Memory B cell (primary cell): ENCODE measurements at regions not wholly inside any gene's neighbourhood (a gene's known extent, or its start where the extent isn't known, plus 50 kb on each side); places are given as distances from the start of the nearest gene placed in this dataset.
"Not testable (repeated sequence)": the region's sequence is repeated elsewhere in the genome, so short reads cannot be mapped to it uniquely, and the experiment has no call there.

ENCODE experiments used
- ATAC-seq: fragments of 150-1000 bp; cut with Tn5 transposase; 2 replicates; pipeline ENCODE4 v1.10.0; 2021; ENCODE audit warnings: low read depth, mild to moderate bottlenecking, moderate library complexity
- DNase-seq, 2 donors: peaks; one replicate each; pipeline ENCODE4 v3.0.0; 2022; ENCODE audit warnings: low spot score in 2 of 2
- H3K27ac Mint-ChIP-seq: one replicate; pipeline ENCODE4 v1.8.0; 2022; ENCODE audit warnings: mild to moderate bottlenecking, moderate library complexity, mixed read lengths
- H3K27me3 Mint-ChIP-seq: one replicate; pipeline ENCODE4 v1.8.0; 2022; ENCODE audit warnings: mixed read lengths
- H3K36me3 Mint-ChIP-seq: one replicate; pipeline ENCODE4 v1.8.0; 2022; ENCODE audit warnings: mild to moderate bottlenecking, mixed read lengths
- H3K4me1 Mint-ChIP-seq: one replicate; pipeline ENCODE4 v1.8.0; 2022; ENCODE audit warnings: mixed read lengths
- H3K4me3 Mint-ChIP-seq: one replicate; pipeline ENCODE4 v1.8.0; 2022; ENCODE audit warnings: mild to moderate bottlenecking, moderate library complexity, mixed read lengths
- H3K9me3 Mint-ChIP-seq: one replicate; pipeline ENCODE4 v1.8.0; 2022; ENCODE audit warnings: mixed read lengths

GRCh38 chr3:20999661-21000060 is 751.3 kb downstream of the ZNF385D start:
- ATAC-seq (no peak), DNase-seq (no peak)
- Mint-ChIP-seq H3K4me1 (no peaks in the 10 kb centered on the region), H3K36me3 (no peaks in the 10 kb centered on the region), H3K27me3 (no peaks in the 10 kb centered on the region), H3K27ac (no peak overlapping the region), H3K9me3 (peaks cover 1% of the 10 kb centered on the region), H3K4me3 (no peak overlapping the region)

- Mint-ChIP-seq H3K27me3 (no peaks in the 10 kb centered on the region), H3K9me3 (no peaks in the 10 kb centered on the region), H3K27ac (no peak overlapping the region), H3K4me3 (no peak overlapping the region), H3K4me1 (no peaks in the 10 kb centered on the region), H3K36me3 (no peaks in the 10 kb centered on the region)
- DNase-seq = no peak
- no peak for ATAC-seq
Measured at GRCh38 chr3:20997183-20997582, 753.8 kb downstream of the ZNF385D start.

- no peaks in the 10 kb centered on the region for H3K27me3 Mint-ChIP-seq
- ATAC-seq (no peak), DNase-seq (no peak)
- H3K27ac Mint-ChIP-seq = no peak overlapping the region
- no peaks in the 10 kb centered on the region for H3K9me3 Mint-ChIP-seq
- H3K36me3 Mint-ChIP-seq = no peaks in the 10 kb centered on the region
- H3K4me3 Mint-ChIP-seq = no peak overlapping the region
- no peaks in the 10 kb centered on the region for H3K4me1 Mint-ChIP-seq
Measured at GRCh38 chr3:20990896-20991295, 760.1 kb downstream of the ZNF385D start.

- ATAC-seq, H3K4me3 Mint-ChIP-seq, H3K27me3 Mint-ChIP-seq, H3K27ac Mint-ChIP-seq, H3K36me3 Mint-ChIP-seq, H3K4me1 Mint-ChIP-seq, H3K9me3 Mint-ChIP-seq, DNase-seq: not testable (repeated sequence)
Measured at GRCh38 chr3:20989653-20990052, 761.4 kb downstream of the ZNF385D start.

- no peaks in the 10 kb centered on the region for H3K9me3 Mint-ChIP-seq
- H3K4me3 Mint-ChIP-seq = no peak overlapping the region
- no peaks in the 10 kb centered on the region for H3K27me3 Mint-ChIP-seq
- no peaks in the 10 kb centered on the region for H3K4me1 Mint-ChIP-seq
- no peaks in the 10 kb centered on the region for H3K36me3 Mint-ChIP-seq
- H3K27ac Mint-ChIP-seq = no peak overlapping the region
- ATAC-seq (no peak), DNase-seq (no peak)
Measured at GRCh38 chr3:20984594-20985205, 766.3 kb downstream of the ZNF385D start.

GRCh38 chr3:20975188-20975651 is 775.8 kb downstream of the ZNF385D start:
- no peak overlapping the region for H3K4me3 Mint-ChIP-seq
- H3K4me1 Mint-ChIP-seq = no peaks in the 10 kb centered on the region
- no peaks in the 10 kb centered on the region for H3K36me3 Mint-ChIP-seq
- no peaks in the 10 kb centered on the region for H3K9me3 Mint-ChIP-seq
- DNase-seq (no peak), ATAC-seq (no peak)
- peaks cover 1% of the 10 kb centered on the region for H3K27me3 Mint-ChIP-seq
- H3K27ac Mint-ChIP-seq = no peak overlapping the region

GRCh38 chr3:20974396-20974795 is 776.6 kb downstream of the ZNF385D start:
- Mint-ChIP-seq H3K9me3 (no peaks in the 10 kb centered on the region), H3K4me1 (no peaks in the 10 kb centered on the region), H3K36me3 (no peaks in the 10 kb centered on the region), H3K4me3 (no peak overlapping the region), H3K27me3 (peaks cover 1% of the 10 kb centered on the region), H3K27ac (no peak overlapping the region)
- DNase-seq = no peak
- no peak for ATAC-seq

GRCh38 chr3:20970807-20971206 is 780.2 kb downstream of the ZNF385D start:
- not testable (repeated sequence) for H3K4me3 Mint-ChIP-seq, H3K36me3 Mint-ChIP-seq, H3K4me1 Mint-ChIP-seq, ATAC-seq, H3K9me3 Mint-ChIP-seq, DNase-seq, H3K27me3 Mint-ChIP-seq, H3K27ac Mint-ChIP-seq

- DNase-seq, H3K4me3 Mint-ChIP-seq, H3K9me3 Mint-ChIP-seq, H3K4me1 Mint-ChIP-seq, H3K27ac Mint-ChIP-seq, ATAC-seq, H3K27me3 Mint-ChIP-seq, H3K36me3 Mint-ChIP-seq: not testable (repeated sequence)
Measured at GRCh38 chr3:20967485-20967884, 781.5 kb upstream of the SGO1 start.

GRCh38 chr3:20958161-20958560 is 772.2 kb upstream of the SGO1 start:
- no peak overlapping the region for H3K4me3 Mint-ChIP-seq
- H3K36me3 Mint-ChIP-seq = peaks cover 2% of the 10 kb centered on the region
- peaks cover 2% of the 10 kb centered on the region for H3K9me3 Mint-ChIP-seq
- H3K27me3 Mint-ChIP-seq = peaks cover 2% of the 10 kb centered on the region
- no peak overlapping the region for H3K27ac Mint-ChIP-seq
- H3K4me1 Mint-ChIP-seq = no peaks in the 10 kb centered on the region
- DNase-seq = no peak
- ATAC-seq = no peak

GRCh38 chr3:20945892-20946291 is 759.9 kb upstream of the SGO1 start:
- Mint-ChIP-seq H3K36me3 (no peaks in the 10 kb centered on the region), H3K27me3 (no peaks in the 10 kb centered on the region), H3K4me3 (no peak overlapping the region), H3K27ac (no peak overlapping the region), H3K4me1 (no peaks in the 10 kb centered on the region), H3K9me3 (peaks cover 4% of the 10 kb centered on the region)
- DNase-seq (no peak), ATAC-seq (no peak)

GRCh38 chr3:20935791-20936190 is 749.8 kb upstream of the SGO1 start:
- H3K27me3 Mint-ChIP-seq = no peaks in the 10 kb centered on the region
- no peak for ATAC-seq
- no peaks in the 10 kb centered on the region for H3K4me1 Mint-ChIP-seq
- no peak overlapping the region for H3K27ac Mint-ChIP-seq
- no peaks in the 10 kb centered on the region for H3K9me3 Mint-ChIP-seq
- no peak overlapping the region for H3K4me3 Mint-ChIP-seq
- no peaks in the 10 kb centered on the region for H3K36me3 Mint-ChIP-seq
- no peak for DNase-seq

- ATAC-seq = no peak
- H3K36me3 Mint-ChIP-seq = no peaks in the 10 kb centered on the region
- no peak overlapping the region for H3K4me3 Mint-ChIP-seq
- H3K9me3 Mint-ChIP-seq = peaks cover 2% of the 10 kb centered on the region
- no peak overlapping the region for H3K27ac Mint-ChIP-seq
- H3K27me3 Mint-ChIP-seq = no peaks in the 10 kb centered on the region
- DNase-seq = no peak
- H3K4me1 Mint-ChIP-seq = no peaks in the 10 kb centered on the region
Measured at GRCh38 chr3:20931834-20932233, 745.8 kb upstream of the SGO1 start.

GRCh38 chr3:20930034-20930433 is 744.0 kb upstream of the SGO1 start:
- Mint-ChIP-seq H3K36me3 (no peaks in the 10 kb centered on the region), H3K27ac (no peak overlapping the region), H3K4me1 (no peaks in the 10 kb centered on the region), H3K27me3 (no peaks in the 10 kb centered on the region), H3K9me3 (peaks cover 4% of the 10 kb centered on the region), H3K4me3 (no peak overlapping the region)
- DNase-seq (no peak), ATAC-seq (no peak)

GRCh38 chr3:20924646-20925385 is 738.8 kb upstream of the SGO1 start:
- Mint-ChIP-seq H3K4me1 (no peaks in the 10 kb centered on the region), H3K36me3 (no peaks in the 10 kb centered on the region), H3K4me3 (no peak overlapping the region), H3K27me3 (no peaks in the 10 kb centered on the region), H3K27ac (no peak overlapping the region), H3K9me3 (peaks cover 15% of the 10 kb centered on the region)
- no peak for ATAC-seq
- DNase-seq = no peak
